IMR-90 (cell line): ENCODE measurements at regions not wholly inside any gene's neighbourhood (a gene's known extent, or its start where the extent isn't known, plus 50 kb on each side); places are given as distances from the start of the nearest gene placed in this dataset.

Source experiments
- ATAC-seq: fragments of 200-7000 bp; cut with Tn5 transposase; 2 replicates; pipeline ENCODE4 v1.9.1; 2020; ENCODE audit warnings: low read depth, mild to moderate bottlenecking, moderate library complexity
- BruUV-seq: library from RNA; stranded (reverse); fragments of 400-500 nt; replicated peaks from 2 replicates; lab custom pipeline; 2021; lab: Mats Ljungman, UMichigan
- CTCF ChIA-PET: fragments of 300-600 bp; formaldehyde crosslinking; extraction: SDS; loops from one replicate; lab custom pipeline; 2021; ENCODE audit warnings: antibody characterized with exemption; lab: Yijun Ruan, JAX
- POLR2A ChIA-PET: fragments of 300-600 bp; sonication (Branson Sonifier 250); formaldehyde crosslinking; loops from one replicate; lab custom pipeline; 2022; ENCODE audit warnings: antibody characterized with exemption; ENCODE audit not compliant: unreplicated experiment; lab: Charles Lee
- DNase-seq: peaks from one replicate; pipeline ENCODE4 v3.0.0; 2013
- H2AFZ ChIP-seq: replicated peaks from 2 replicates; pipeline ENCODE3; 2013; ENCODE audit warnings: low read length, mild to moderate bottlenecking; ENCODE audit not compliant: poor library complexity
- H2AK5ac ChIP-seq: 2 replicates; pipeline ENCODE4 v1.6.1; 2013; ENCODE audit warnings: low read depth, low read length, inconsistent platforms
- H2AK9ac ChIP-seq: replicated peaks from 2 replicates; pipeline ENCODE3; 2013; ENCODE audit warnings: mild to moderate bottlenecking, low read depth, low read length, moderate library complexity; ENCODE audit not compliant: poor library complexity
- H2BK120ac ChIP-seq: 2 replicates; pipeline ENCODE4 v1.6.1; 2013; ENCODE audit warnings: low read depth, low read length, inconsistent platforms
- H2BK15ac ChIP-seq: 3 replicates; pipeline ENCODE4 v1.6.1; 2013; ENCODE audit warnings: low read depth, low read length, inconsistent platforms
- H2BK20ac ChIP-seq: 2 replicates; pipeline ENCODE4 v1.6.1; 2013; ENCODE audit warnings: low read depth, mild to moderate bottlenecking, inconsistent platforms, low read length, moderate library complexity
- H2BK5ac ChIP-seq: 2 replicates; pipeline ENCODE4 v1.6.1; 2013; ENCODE audit warnings: mild to moderate bottlenecking, low read depth, low read length, inconsistent platforms; ENCODE audit not compliant: poor library complexity, severe bottlenecking
- H3K14ac ChIP-seq: replicated peaks from 2 replicates; pipeline ENCODE4 v1.6.1; 2013; ENCODE audit warnings: low read depth, low read length, inconsistent platforms
- H3K18ac ChIP-seq: 2 replicates; pipeline ENCODE4 v1.6.1; 2013; ENCODE audit warnings: low read depth, low read length, control low read depth
- H3K23ac ChIP-seq: 2 replicates; pipeline ENCODE4 v1.6.1; 2013; ENCODE audit warnings: low read depth, low read length, inconsistent platforms
- H3K27ac ChIP-seq: 2 replicates; pipeline ENCODE4 v1.5.1; 2013; ENCODE audit warnings: mild to moderate bottlenecking, control low read depth, low read length; ENCODE audit not compliant: insufficient read depth
- H3K27me3 ChIP-seq: 2 replicates; pipeline ENCODE4 v1.6.1; 2013; ENCODE audit warnings: low read length; ENCODE audit not compliant: control insufficient read depth, insufficient read depth
- H3K36me3 ChIP-seq: 2 replicates; pipeline ENCODE4 v1.6.1; 2013; ENCODE audit warnings: low read length, mixed read lengths; ENCODE audit not compliant: control insufficient read depth, insufficient read depth
- H3K4ac ChIP-seq: 2 replicates; pipeline ENCODE4 v1.6.1; 2013; ENCODE audit warnings: low read depth, low read length, inconsistent platforms
- H3K4me1 ChIP-seq: 2 replicates; pipeline ENCODE4 v1.6.1; 2013; ENCODE audit warnings: low read length, mixed read lengths; ENCODE audit not compliant: control insufficient read depth, insufficient read depth
- H3K4me2 ChIP-seq: 2 replicates; pipeline ENCODE4 v1.6.1; 2013; ENCODE audit warnings: low read depth, mild to moderate bottlenecking, control low read depth, low read length, moderate library complexity
- H3K4me3 ChIP-seq: 2 replicates; pipeline ENCODE4 v1.5.1; 2013; ENCODE audit warnings: low read depth, mild to moderate bottlenecking, control low read depth, low read length, moderate library complexity; ENCODE audit not compliant: insufficient read depth
- H3K56ac ChIP-seq: 2 replicates; pipeline ENCODE4 v1.6.1; 2013; ENCODE audit warnings: low read length, inconsistent platforms; ENCODE audit not compliant: insufficient read depth; ENCODE audit errors: extremely low read depth
- H3K79me1 ChIP-seq, 2 experiments: 2 replicates each; pipeline ENCODE4 v1.6.1; 2013; ENCODE audit warnings: low read length in 2 of 2, inconsistent platforms in 1 of 2, low read depth in 1 of 2
- H3K9ac ChIP-seq: 2 replicates; pipeline ENCODE4 v1.6.1; 2013; ENCODE audit warnings: low read depth, low read length, control low read depth
- H3K9me1 ChIP-seq: 2 replicates; pipeline ENCODE4 v1.6.1; 2013; ENCODE audit warnings: low read length, inconsistent platforms; ENCODE audit not compliant: insufficient read depth
- H3K9me3 ChIP-seq: 2 replicates; pipeline ENCODE4 v1.6.1; 2013; ENCODE audit warnings: low read length; ENCODE audit not compliant: control insufficient read depth, insufficient read depth
- H4K20me1 ChIP-seq: 2 replicates; pipeline ENCODE4 v1.6.1; 2013; ENCODE audit warnings: low read length, inconsistent platforms; ENCODE audit not compliant: insufficient read depth
- H4K5ac ChIP-seq: 2 replicates; pipeline ENCODE4 v1.6.1; 2013; ENCODE audit warnings: mild to moderate bottlenecking, low read depth, low read length, control low read depth
- H4K8ac ChIP-seq, 2 experiments: 2 replicates each; pipeline ENCODE4 v1.6.1; 2013; ENCODE audit warnings: low read depth in 2 of 2, low read length in 2 of 2, control low read depth in 1 of 2, inconsistent platforms in 1 of 2
- H4K91ac ChIP-seq: 2 replicates; pipeline ENCODE4 v1.6.1; 2013; ENCODE audit warnings: low read depth, low read length, inconsistent platforms; ENCODE audit not compliant: insufficient read depth
- BHLHE40 ChIP-seq: fragments of 150-350 bp; IDR thresholded peaks from 2 replicates; pipeline ENCODE4 v1.6.1; 2016; ENCODE audit warnings: mild to moderate bottlenecking, low read depth, low read length
- CEBPB ChIP-seq: IDR thresholded peaks from 2 replicates; pipeline ENCODE4 v1.6.1; 2012; ENCODE audit warnings: low read depth, low read length, improper control_type of control experiment
- CHD1 ChIP-seq: IDR thresholded peaks from 2 replicates; pipeline ENCODE4 v1.6.1; 2012; ENCODE audit warnings: low read depth, low read length, improper control_type of control experiment
- ELK1 ChIP-seq: fragments of 150-350 bp; IDR thresholded peaks from 2 replicates; pipeline ENCODE4 v1.6.1; 2016; ENCODE audit warnings: low read depth, mild to moderate bottlenecking, low read length, moderate library complexity, borderline replicate concordance
- FOS ChIP-seq: fragments of 150-350 bp; IDR thresholded peaks from 2 replicates; pipeline ENCODE4 v1.6.1; 2016; ENCODE audit warnings: low read depth, low read length
- MAFK ChIP-seq: IDR thresholded peaks from 2 replicates; pipeline ENCODE4 v1.6.1; 2012; ENCODE audit warnings: low read depth, low read length, improper control_type of control experiment
- MAZ ChIP-seq: IDR thresholded peaks from 2 replicates; pipeline ENCODE4 v1.6.1; 2012; ENCODE audit warnings: low read depth, mild to moderate bottlenecking, low read length, improper control_type of control experiment, moderate library complexity, borderline replicate concordance
- NFE2L2 ChIP-seq: fragments of 150-350 bp; IDR thresholded peaks from 2 replicates; pipeline ENCODE4 v1.6.1; 2016; ENCODE audit warnings: low read depth, mild to moderate bottlenecking, low read length
- POLR2A ChIP-seq: IDR thresholded peaks from 2 replicates; pipeline ENCODE4 v1.6.1; 2012; ENCODE audit warnings: mild to moderate bottlenecking, low read depth, low read length
- RAD21 ChIP-seq: IDR thresholded peaks from 2 replicates; pipeline ENCODE4 v1.6.1; 2012; ENCODE audit warnings: low read length, improper control_type of control experiment
- RCOR1 ChIP-seq: IDR thresholded peaks from 2 replicates; pipeline ENCODE4 v1.6.1; 2012; ENCODE audit warnings: mild to moderate bottlenecking, low read length, improper control_type of control experiment; ENCODE audit not compliant: insufficient replicate concordance
- RFX5 ChIP-seq: IDR thresholded peaks from 2 replicates; pipeline ENCODE4 v1.8.0; 2012; ENCODE audit warnings: low read depth, mild to moderate bottlenecking, low read length, moderate library complexity
- WGBS, 2 experiments: methylation state at CpG; one replicate each; pipeline versions ENCODE4 v1.1.5 to v1.1.7; 2013; ENCODE audit warnings: missing lambda C conversion rate in 2 of 2; ENCODE audit not compliant: insufficient read length in 1 of 2; ENCODE audit errors: extremely low coverage in 2 of 2; 5-methylcytosine and 5-hydroxymethylcytosine counted together
- dilution Hi-C: fragments of 300-500 bp; cut with HindIII; formaldehyde crosslinking; loops from one replicate; pipeline ENCODE4 v1.14.3; 2018; ENCODE audit warnings: low sequenced_read_pairs; ENCODE audit not compliant: unreplicated experiment
- in situ Hi-C: fragments of 300-500 bp; cut with MboI; formaldehyde crosslinking; loops from 3 replicates; pipeline ENCODE4 v1.14.3; 2019; ENCODE audit warnings: low sequenced_read_pairs, inconsistent platforms, mixed read lengths
- intact Hi-C: fragments of 100-400 bp; cut with micrococcal nuclease; formaldehyde crosslinking; loops from 2 replicates; pipeline ENCODE4 v1.10.0; 2022
- TF ChIP-seq, protein P1 (sequence below): fragments of 150-350 bp; IDR thresholded peaks from 2 replicates; pipeline ENCODE4 v1.6.1; 2017; ENCODE audit warnings: mild to moderate bottlenecking, antibody characterized with exemption, low read length, low read depth
- TF ChIP-seq, protein P2 (sequence below): conservative IDR thresholded peaks from 2 replicates; pipeline ENCODE4 v1.5.1; 2012; ENCODE audit warnings: mild to moderate bottlenecking, low read depth, low read length, improper control_type of control experiment

DNA sequence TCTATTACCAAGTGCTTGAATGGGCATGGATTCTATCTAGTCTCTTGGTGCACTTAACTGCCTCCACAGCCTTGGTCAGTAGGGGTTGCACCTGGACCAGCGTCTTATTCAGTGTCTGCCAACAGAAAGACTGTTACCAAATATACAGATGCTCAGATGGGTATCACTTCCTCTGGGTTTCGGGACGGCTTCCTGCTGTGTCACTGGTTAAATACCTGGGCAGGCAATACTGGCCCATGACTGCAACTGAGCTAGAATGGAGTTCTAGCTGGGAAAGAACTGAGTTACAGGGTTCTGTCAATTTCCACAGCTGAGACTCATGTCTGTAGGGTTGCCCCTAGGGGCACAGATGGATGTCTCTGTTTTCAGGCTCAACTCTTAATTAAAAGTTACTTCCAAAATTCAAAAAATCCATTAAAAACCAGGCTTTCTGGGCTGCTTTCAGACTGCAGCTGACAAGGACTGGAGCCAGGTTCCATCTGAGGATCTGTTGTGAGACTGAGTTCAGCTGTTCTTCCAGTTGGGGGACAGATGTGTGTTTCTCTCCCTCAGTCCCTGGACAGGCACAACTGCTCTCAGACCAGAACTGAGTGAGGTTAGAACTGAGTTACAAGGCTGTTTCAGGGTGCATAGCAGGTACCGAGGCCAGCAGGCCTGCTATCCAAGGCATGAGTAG, 789.6 kb upstream of the SLC8A1 start:
- 0 out of 2 replicates have a peak, but pooled peaks cover 3% of the 10 kb centered on the region for H3K9me3 ChIP-seq
- no peak overlapping the region for H2AFZ ChIP-seq
- H4K20me1 ChIP-seq: no peaks in the 10 kb centered on the region
- H3K79me1 ChIP-seq: no peaks in the 10 kb centered on the region
- 50% methylated on average over 1 of the region's 4 CpGs; no CpG with 5 or more reads in 1 of the 2 experiments for WGBS, 2 experiments
- H2BK20ac ChIP-seq: no peak overlapping the region
- no peak overlapping the region for H2AK5ac ChIP-seq
- no peak overlapping the region for H2AK9ac ChIP-seq
- no peak overlapping the region for H3K4me3 ChIP-seq
- no peak overlapping the region for H3K18ac ChIP-seq
- dilution Hi-C loops (no loop called here), intact Hi-C loops (no loop called here), in situ Hi-C loops (no loop called here)
- no peak overlapping the region for H2BK15ac ChIP-seq
- H3K4me1 ChIP-seq: no peaks in the 10 kb centered on the region
- no peak for DNase-seq
- H3K14ac ChIP-seq: no peak overlapping the region
- ChIA-PET CTCF (no interaction called here), POLR2A (no interaction called here)
- no TSS peak for BruUV-seq
- no peak for TF ChIP-seq RCOR1
- TF ChIP-seq POLR2A: no peak
- no peak for TF ChIP-seq RFX5
- TF ChIP-seq FOS: no peak
- TF ChIP-seq, protein P1, sequence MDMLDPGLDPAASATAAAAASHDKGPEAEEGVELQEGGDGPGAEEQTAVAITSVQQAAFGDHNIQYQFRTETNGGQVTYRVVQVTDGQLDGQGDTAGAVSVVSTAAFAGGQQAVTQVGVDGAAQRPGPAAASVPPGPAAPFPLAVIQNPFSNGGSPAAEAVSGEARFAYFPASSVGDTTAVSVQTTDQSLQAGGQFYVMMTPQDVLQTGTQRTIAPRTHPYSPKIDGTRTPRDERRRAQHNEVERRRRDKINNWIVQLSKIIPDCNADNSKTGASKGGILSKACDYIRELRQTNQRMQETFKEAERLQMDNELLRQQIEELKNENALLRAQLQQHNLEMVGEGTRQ: no peak
- no peak for TF ChIP-seq MAFK
- no peak for TF ChIP-seq RAD21
- TF ChIP-seq, protein P2, sequence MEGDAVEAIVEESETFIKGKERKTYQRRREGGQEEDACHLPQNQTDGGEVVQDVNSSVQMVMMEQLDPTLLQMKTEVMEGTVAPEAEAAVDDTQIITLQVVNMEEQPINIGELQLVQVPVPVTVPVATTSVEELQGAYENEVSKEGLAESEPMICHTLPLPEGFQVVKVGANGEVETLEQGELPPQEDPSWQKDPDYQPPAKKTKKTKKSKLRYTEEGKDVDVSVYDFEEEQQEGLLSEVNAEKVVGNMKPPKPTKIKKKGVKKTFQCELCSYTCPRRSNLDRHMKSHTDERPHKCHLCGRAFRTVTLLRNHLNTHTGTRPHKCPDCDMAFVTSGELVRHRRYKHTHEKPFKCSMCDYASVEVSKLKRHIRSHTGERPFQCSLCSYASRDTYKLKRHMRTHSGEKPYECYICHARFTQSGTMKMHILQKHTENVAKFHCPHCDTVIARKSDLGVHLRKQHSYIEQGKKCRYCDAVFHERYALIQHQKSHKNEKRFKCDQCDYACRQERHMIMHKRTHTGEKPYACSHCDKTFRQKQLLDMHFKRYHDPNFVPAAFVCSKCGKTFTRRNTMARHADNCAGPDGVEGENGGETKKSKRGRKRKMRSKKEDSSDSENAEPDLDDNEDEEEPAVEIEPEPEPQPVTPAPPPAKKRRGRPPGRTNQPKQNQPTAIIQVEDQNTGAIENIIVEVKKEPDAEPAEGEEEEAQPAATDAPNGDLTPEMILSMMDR: no peak
- no peak for TF ChIP-seq NFE2L2
- TF ChIP-seq BHLHE40: no peak
- TF ChIP-seq CEBPB: no peak
- no peak for TF ChIP-seq ELK1
- no peak for TF ChIP-seq MAZ
- TF ChIP-seq CHD1: no peak
- H4K8ac ChIP-seq: no peak overlapping the region
- no peak overlapping the region for H3K9ac ChIP-seq
- no peak overlapping the region for H2BK5ac ChIP-seq
- no peak overlapping the region for H2BK120ac ChIP-seq
- no peaks in the 10 kb centered on the region for H3K27me3 ChIP-seq
- H3K9me1 ChIP-seq: no peaks in the 10 kb centered on the region
- no peak overlapping the region for H4K5ac ChIP-seq
- no peak overlapping the region for H4K91ac ChIP-seq
- ATAC-seq: no peak
- no peak overlapping the region for H3K4me2 ChIP-seq
- H3K36me3 ChIP-seq: no peaks in the 10 kb centered on the region
- no peak overlapping the region for H3K27ac ChIP-seq
- H3K56ac ChIP-seq: no peak overlapping the region
- H3K4ac ChIP-seq: no peak overlapping the region
- H3K23ac ChIP-seq: no peak overlapping the region
